Ovary (tissue), 3 donors: ENCODE measurements at regions not wholly inside any gene's neighbourhood (a gene's known extent, or its start where the extent isn't known, plus 50 kb on each side); places are given as distances from the start of the nearest gene placed in this dataset.

Experiments
- CTCF ChIP-seq, 3 donors: fragments of 450-650 bp in 2 of 3; fragments of 200-600 bp in 1 of 3; IDR thresholded peaks; one replicate each; pipeline versions ENCODE4 v1.5.1 to v1.8.0; 2016 to 2022; ENCODE audit warnings: antibody characterized with exemption in 3 of 3, mild to moderate bottlenecking in 1 of 3
- POLR2A ChIP-seq: fragments of 450-650 bp; IDR thresholded peaks from one replicate; pipeline ENCODE4 v1.6.1; 2017; ENCODE audit warnings: antibody characterized with exemption, mild to moderate bottlenecking, moderate library complexity
- donor health status: DM: no; HTN: no; CAD: no.

GRCh38 chr12:126262829-126263228, 1197.6 kb downstream of the AACS start:
- TF ChIP-seq POLR2A (no peak), CTCF (IDR thresholded peaks at IDR 0.05) (no peak)
